ENCODE measurements at regions not wholly inside any gene's neighbourhood (a gene's known extent, or its start where the extent isn't known, plus 50 kb on each side); places are given as distances from the start of the nearest gene placed in this dataset.
"Not testable (repeated sequence)": the region's sequence is repeated elsewhere in the genome, so short reads cannot be mapped to it uniquely, and the experiment has no call there.

GRCh38 chr10:21363092-21363730 is 162.3 kb downstream of the SKIDA1 start:
- no peak for DNase-seq (ENCODE audit: low read depth in 6 of 9, low spot score in 9 of 9)
- Histone ChIP-seq H3K4me3 (ENCODE audit: low read length in 2 of 2) (no peak overlapping the region), H3K27me3 (ENCODE audit: control insufficient read depth in 2 of 2, insufficient read depth in 1 of 2, low read length in 1 of 2) (no peaks in the 10 kb centered on the region), H3K4me1 (ENCODE audit: control insufficient read depth in 2 of 2, insufficient read depth in 2 of 2, low read length in 2 of 2) (no peaks in the 10 kb centered on the region), H3K27ac (ENCODE audit: low read depth in 1 of 2, low read length in 1 of 2) (peak overlapping the region in 1 of 2 donors; percentile 7), H3K9me3 (ENCODE audit: control insufficient read depth in 2 of 2, insufficient read depth in 1 of 2, low read length in 1 of 2) (no peaks in the 10 kb centered on the region), H3K36me3 (ENCODE audit: control insufficient read depth in 2 of 2, insufficient read depth in 2 of 2, low read length in 1 of 2) (no peaks in the 10 kb centered on the region)
- WGBS, result 80% methylated on average over 4 of the region's 4 CpGs

- Histone ChIP-seq H3K9me3 (ENCODE audit: control insufficient read depth in 2 of 2, insufficient read depth in 1 of 2, low read length in 1 of 2) (no peaks in the 10 kb centered on the region), H3K27ac (ENCODE audit: low read depth in 1 of 2, low read length in 1 of 2) (no peak overlapping the region), H3K4me3 (ENCODE audit: low read length in 2 of 2) (no peak overlapping the region), H3K36me3 (ENCODE audit: control insufficient read depth in 2 of 2, insufficient read depth in 2 of 2, low read length in 1 of 2) (no peaks in the 10 kb centered on the region), H3K4me1 (ENCODE audit: control insufficient read depth in 2 of 2, insufficient read depth in 2 of 2, low read length in 2 of 2) (no peaks in the 10 kb centered on the region), H3K27me3 (ENCODE audit: control insufficient read depth in 2 of 2, insufficient read depth in 1 of 2, low read length in 1 of 2) (no peaks in the 10 kb centered on the region)
- no peak for DNase-seq (ENCODE audit: low read depth in 6 of 9, low spot score in 9 of 9)
- WGBS, result over 99% methylated on average over 2 of the region's 2 CpGs
These were observed 166.3 kb downstream of the SKIDA1 start for GRCh38 chr10:21359202-21359601.

GRCh38 chr10:21355591-21356011 is 169.9 kb downstream of the SKIDA1 start:
- WGBS, result 71% methylated on average over 2 of the region's 2 CpGs
- Histone ChIP-seq H3K9me3 (ENCODE audit: control insufficient read depth in 2 of 2, insufficient read depth in 1 of 2, low read length in 1 of 2) (no peaks in the 10 kb centered on the region), H3K4me1 (ENCODE audit: control insufficient read depth in 2 of 2, insufficient read depth in 2 of 2, low read length in 2 of 2) (no peaks in the 10 kb centered on the region), H3K27me3 (ENCODE audit: control insufficient read depth in 2 of 2, insufficient read depth in 1 of 2, low read length in 1 of 2) (no peaks in the 10 kb centered on the region), H3K27ac (ENCODE audit: low read depth in 1 of 2, low read length in 1 of 2) (no peak overlapping the region), H3K36me3 (ENCODE audit: control insufficient read depth in 2 of 2, insufficient read depth in 2 of 2, low read length in 1 of 2) (no peaks in the 10 kb centered on the region), H3K4me3 (ENCODE audit: low read length in 2 of 2) (no peak overlapping the region)
- peak in 1 of 9 donors; percentile 31 for DNase-seq (ENCODE audit: low read depth in 6 of 9, low spot score in 9 of 9)

- no peak for DNase-seq (ENCODE audit: low read depth in 6 of 9, low spot score in 9 of 9)
These were observed 172.6 kb downstream of the SKIDA1 start for GRCh38 chr10:21352886-21353285.

GRCh38 chr10:21351594-21351993 is 173.9 kb downstream of the SKIDA1 start:
- H3K4me1 ChIP-seq (ENCODE audit: control insufficient read depth in 2 of 2, insufficient read depth in 2 of 2, low read length in 2 of 2); H3K36me3 ChIP-seq (ENCODE audit: control insufficient read depth in 2 of 2, insufficient read depth in 2 of 2, low read length in 1 of 2); H3K27me3 ChIP-seq (ENCODE audit: control insufficient read depth in 2 of 2, insufficient read depth in 1 of 2, low read length in 1 of 2); H3K4me3 ChIP-seq (ENCODE audit: low read length in 2 of 2); H3K27ac ChIP-seq (ENCODE audit: low read depth in 1 of 2, low read length in 1 of 2); DNase-seq (ENCODE audit: low read depth in 6 of 9, low spot score in 9 of 9); H3K9me3 ChIP-seq (ENCODE audit: control insufficient read depth in 2 of 2, insufficient read depth in 1 of 2, low read length in 1 of 2): not testable (repeated sequence)
- WGBS, result 36% methylated on average over 2 of the region's 2 CpGs

More at GRCh38 chr10:21352886-21353285, 172.6 kb downstream of the SKIDA1 start:
- Histone ChIP-seq H3K4me3 (ENCODE audit: low read length in 2 of 2) (no peak overlapping the region), H3K4me1 (ENCODE audit: control insufficient read depth in 2 of 2, insufficient read depth in 2 of 2, low read length in 2 of 2) (no peaks in the 10 kb centered on the region), H3K9me3 (ENCODE audit: control insufficient read depth in 2 of 2, insufficient read depth in 1 of 2, low read length in 1 of 2) (no peaks in the 10 kb centered on the region), H3K27me3 (ENCODE audit: control insufficient read depth in 2 of 2, insufficient read depth in 1 of 2, low read length in 1 of 2) (no peaks in the 10 kb centered on the region), H3K36me3 (ENCODE audit: control insufficient read depth in 2 of 2, insufficient read depth in 2 of 2, low read length in 1 of 2) (no peaks in the 10 kb centered on the region), H3K27ac (ENCODE audit: low read depth in 1 of 2, low read length in 1 of 2) (no peak overlapping the region)
- 94% methylated on average over 1 of the region's 1 CpG for WGBS

- no peak for DNase-seq (ENCODE audit: low read depth in 6 of 9, low spot score in 9 of 9)
- no peaks in the 10 kb centered on the region for H3K36me3 ChIP-seq (ENCODE audit: control insufficient read depth in 2 of 2, insufficient read depth in 2 of 2, low read length in 1 of 2)
- no peaks in the 10 kb centered on the region for H3K4me1 ChIP-seq (ENCODE audit: control insufficient read depth in 2 of 2, insufficient read depth in 2 of 2, low read length in 2 of 2)
- no peak overlapping the region for H3K4me3 ChIP-seq (ENCODE audit: low read length in 2 of 2)
- H3K27me3 ChIP-seq (ENCODE audit: control insufficient read depth in 2 of 2, insufficient read depth in 1 of 2, low read length in 1 of 2), result no peaks in the 10 kb centered on the region
- no peak overlapping the region for H3K27ac ChIP-seq (ENCODE audit: low read depth in 1 of 2, low read length in 1 of 2)
- no peaks in the 10 kb centered on the region for H3K9me3 ChIP-seq (ENCODE audit: control insufficient read depth in 2 of 2, insufficient read depth in 1 of 2, low read length in 1 of 2)
- 95% methylated on average over 3 of the region's 3 CpGs for WGBS
These were observed 175.6 kb downstream of the SKIDA1 start for GRCh38 chr10:21349912-21350286.

GRCh38 chr10:21347785-21348170 is 177.7 kb downstream of the SKIDA1 start:
- H3K4me3 ChIP-seq (ENCODE audit: low read length in 2 of 2), result no peak overlapping the region
- H3K27me3 ChIP-seq (ENCODE audit: control insufficient read depth in 2 of 2, insufficient read depth in 1 of 2, low read length in 1 of 2), result no peaks in the 10 kb centered on the region
- no peak overlapping the region for H3K27ac ChIP-seq (ENCODE audit: low read depth in 1 of 2, low read length in 1 of 2)
- no peaks in the 10 kb centered on the region for H3K9me3 ChIP-seq (ENCODE audit: control insufficient read depth in 2 of 2, insufficient read depth in 1 of 2, low read length in 1 of 2)
- no peak for DNase-seq (ENCODE audit: low read depth in 6 of 9, low spot score in 9 of 9)
- no peaks in the 10 kb centered on the region for H3K36me3 ChIP-seq (ENCODE audit: control insufficient read depth in 2 of 2, insufficient read depth in 2 of 2, low read length in 1 of 2)
- 86% methylated on average over 2 of the region's 2 CpGs for WGBS
- no peaks in the 10 kb centered on the region for H3K4me1 ChIP-seq (ENCODE audit: control insufficient read depth in 2 of 2, insufficient read depth in 2 of 2, low read length in 2 of 2)

GRCh38 chr10:21347043-21347784 is 178.3 kb downstream of the SKIDA1 start:
- Histone ChIP-seq H3K4me3 (ENCODE audit: low read length in 2 of 2) (no peak overlapping the region), H3K4me1 (ENCODE audit: control insufficient read depth in 2 of 2, insufficient read depth in 2 of 2, low read length in 2 of 2) (no peaks in the 10 kb centered on the region), H3K9me3 (ENCODE audit: control insufficient read depth in 2 of 2, insufficient read depth in 1 of 2, low read length in 1 of 2) (no peaks in the 10 kb centered on the region), H3K27ac (ENCODE audit: low read depth in 1 of 2, low read length in 1 of 2) (no peak overlapping the region), H3K36me3 (ENCODE audit: control insufficient read depth in 2 of 2, insufficient read depth in 2 of 2, low read length in 1 of 2) (no peaks in the 10 kb centered on the region), H3K27me3 (ENCODE audit: control insufficient read depth in 2 of 2, insufficient read depth in 1 of 2, low read length in 1 of 2) (no peaks in the 10 kb centered on the region)
- no peak for DNase-seq (ENCODE audit: low read depth in 6 of 9, low spot score in 9 of 9)
- WGBS, result 95% methylated on average over 7 of the region's 7 CpGs

- Histone ChIP-seq H3K4me1 (ENCODE audit: control insufficient read depth in 2 of 2, insufficient read depth in 2 of 2, low read length in 2 of 2) (no peaks in the 10 kb centered on the region), H3K36me3 (ENCODE audit: control insufficient read depth in 2 of 2, insufficient read depth in 2 of 2, low read length in 1 of 2) (no peaks in the 10 kb centered on the region)
- DNase-seq (ENCODE audit: low read depth in 6 of 9, low spot score in 9 of 9), result no peak
These were observed 182.4 kb downstream of the SKIDA1 start for GRCh38 chr10:21343087-21343486.

More at GRCh38 chr10:21343087-21343486, 182.4 kb downstream of the SKIDA1 start:
- H3K4me3 ChIP-seq (ENCODE audit: low read length in 2 of 2), result no peak overlapping the region
- H3K27me3 ChIP-seq (ENCODE audit: control insufficient read depth in 2 of 2, insufficient read depth in 1 of 2, low read length in 1 of 2), result no peaks in the 10 kb centered on the region
- 93% methylated on average over 3 of the region's 3 CpGs for WGBS
- no peaks in the 10 kb centered on the region for H3K9me3 ChIP-seq (ENCODE audit: control insufficient read depth in 2 of 2, insufficient read depth in 1 of 2, low read length in 1 of 2)
- no peak overlapping the region for H3K27ac ChIP-seq (ENCODE audit: low read depth in 1 of 2, low read length in 1 of 2)

All from thymus (tissue), 11 donors.